ENCODE measurements at regions not wholly inside any gene's neighbourhood (a gene's known extent, or its start where the extent isn't known, plus 50 kb on each side); places are given as distances from the start of the nearest gene placed in this dataset.
A peak's percentile ranks its signal among the peaks of the same experiment; 100 is the strongest.

- DNase-seq = no peak
These were observed 337.3 kb upstream of the GHITM start for GRCh38 chr10:83801983-83802382.

GRCh38 chr10:83806717-83807116, 332.6 kb upstream of the GHITM start:
- no peak for DNase-seq

GRCh38 chr10:83809001-83809400, 330.3 kb upstream of the GHITM start:
- no peak for DNase-seq

- no peak for DNase-seq
These were observed 322.4 kb upstream of the GHITM start for GRCh38 chr10:83816942-83817341.

GRCh38 chr10:83817797-83818196, 321.5 kb upstream of the GHITM start:
- no peak for DNase-seq

- DNase-seq = no peak
These were observed 319.7 kb upstream of the GHITM start for GRCh38 chr10:83819609-83820008.

- no peak for DNase-seq
These were observed 319.3 kb upstream of the GHITM start for GRCh38 chr10:83820033-83820432.

DNA sequence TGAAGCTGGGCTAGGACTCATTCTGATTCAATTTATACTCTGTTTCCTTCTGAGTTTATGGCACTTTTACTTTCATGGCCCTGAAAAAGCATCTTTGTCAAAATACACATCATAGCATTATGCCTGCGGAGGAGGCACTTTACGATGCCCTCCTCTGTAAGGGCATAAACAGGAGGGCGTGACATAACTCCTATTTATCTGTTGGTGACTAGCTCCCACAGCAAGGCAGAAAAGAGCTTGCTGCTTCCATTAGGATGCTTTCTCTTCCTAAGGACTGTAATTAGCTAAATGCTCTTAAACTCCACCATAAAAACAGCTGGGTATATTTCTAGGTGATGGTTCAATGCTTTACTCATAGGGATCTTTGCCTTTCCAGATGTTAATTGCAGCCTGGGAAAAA, 315.2 kb upstream of the GHITM start:
- DNase-seq = no peak

DNA sequence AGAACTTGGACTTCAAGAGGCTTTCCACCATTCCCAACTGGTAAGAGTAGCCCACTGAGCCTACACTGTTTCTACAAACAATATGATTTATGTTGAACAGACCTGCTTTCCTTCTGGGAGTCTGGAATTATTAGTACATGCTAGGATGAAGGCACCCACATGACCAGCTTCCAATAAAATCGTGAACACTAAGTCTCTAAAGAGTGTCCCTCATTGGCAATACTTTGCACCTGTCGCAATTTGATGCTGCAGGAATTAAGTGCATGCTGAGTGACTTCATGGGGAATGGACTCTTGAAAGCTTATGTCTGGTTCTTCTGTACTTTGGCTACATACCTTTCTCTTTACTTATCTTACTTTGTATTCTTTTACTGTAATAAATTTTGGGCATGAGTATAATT, 305.2 kb upstream of the GHITM start:
- DNase-seq = no peak

- no peak for DNase-seq
These were observed 303.2 kb upstream of the GHITM start for GRCh38 chr10:83835945-83836745.

- DNase-seq = no peak
These were observed 290.6 kb upstream of the GHITM start for GRCh38 chr10:83848677-83849076.

DNA sequence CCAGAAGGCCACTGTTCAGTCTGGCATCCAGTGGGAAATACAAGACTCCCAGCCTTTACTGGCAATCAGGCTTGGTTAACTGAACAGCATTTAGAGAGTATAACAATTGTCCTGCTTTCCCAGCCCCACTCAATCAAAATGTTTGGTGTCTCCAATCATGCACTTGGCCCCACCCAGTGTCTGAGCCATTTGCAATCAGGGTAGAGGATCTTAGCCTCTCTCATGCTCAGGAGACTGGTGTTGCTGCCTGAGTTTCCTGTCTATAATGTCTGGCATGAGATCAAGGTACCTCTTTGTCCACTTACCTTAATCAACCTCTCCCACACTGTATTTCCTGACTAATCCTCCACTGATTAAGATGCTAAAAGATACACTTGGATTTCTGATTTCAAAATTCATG, 290.2 kb upstream of the GHITM start:
- no peak for DNase-seq

GRCh38 chr10:83852146-83852545, 287.2 kb upstream of the GHITM start:
- DNase-seq = no peak

GRCh38 chr10:83862723-83863122, 276.6 kb upstream of the GHITM start:
- no peak for DNase-seq

DNA sequence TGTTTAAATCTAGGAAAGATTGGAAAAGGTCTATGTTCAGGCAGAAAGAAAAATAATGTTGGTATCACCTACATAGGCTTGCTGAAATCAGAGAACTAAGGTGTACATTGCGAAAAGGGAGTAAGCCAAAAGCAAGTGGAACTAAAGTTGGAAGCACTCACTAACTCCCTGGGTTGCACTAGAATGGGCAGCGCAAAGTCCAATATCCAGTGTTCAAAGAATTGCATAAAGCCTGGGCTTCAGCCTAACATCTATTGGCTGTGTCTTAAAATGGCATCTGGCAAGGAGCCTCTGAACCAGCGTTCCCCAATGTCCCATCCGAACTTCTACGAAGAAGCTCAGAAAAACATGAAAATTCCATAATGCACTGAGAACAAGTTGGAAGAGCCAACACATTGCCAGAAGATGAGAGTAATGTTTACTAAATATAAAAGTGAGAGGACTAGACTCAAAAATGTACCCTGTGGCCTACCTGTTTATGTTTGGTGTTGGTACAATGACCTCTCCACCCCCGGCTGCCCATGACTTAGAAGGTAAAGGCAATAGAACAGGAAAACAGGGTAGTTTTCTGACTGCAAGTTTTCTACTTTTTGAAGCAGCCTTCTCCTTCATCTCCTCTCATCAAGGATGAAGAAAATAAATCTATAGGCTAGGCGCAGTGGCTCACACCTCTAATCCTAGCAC, 275.9 kb upstream of the GHITM start:
- DNase-seq = no peak

DNA sequence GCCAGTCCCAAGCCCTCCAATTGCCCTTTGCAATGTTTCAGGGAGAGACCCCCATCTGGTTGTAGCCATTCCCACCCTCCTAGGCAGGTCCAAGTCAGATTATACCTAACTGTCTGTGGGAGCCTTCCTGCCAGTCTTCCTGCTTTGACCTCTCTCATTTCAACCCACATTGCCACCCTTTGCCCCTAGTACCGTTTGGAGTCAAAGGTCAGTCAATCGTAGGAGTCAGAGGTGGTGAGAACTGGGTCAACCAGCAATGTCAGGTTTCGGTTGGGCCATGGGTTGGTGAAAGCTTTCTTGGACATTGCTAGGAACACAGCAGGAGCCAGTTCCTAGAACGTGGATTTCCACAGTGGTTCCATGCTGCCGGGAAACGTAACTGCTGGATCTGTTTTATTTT, 269.4 kb upstream of the GHITM start:
- no peak for DNase-seq

DNA sequence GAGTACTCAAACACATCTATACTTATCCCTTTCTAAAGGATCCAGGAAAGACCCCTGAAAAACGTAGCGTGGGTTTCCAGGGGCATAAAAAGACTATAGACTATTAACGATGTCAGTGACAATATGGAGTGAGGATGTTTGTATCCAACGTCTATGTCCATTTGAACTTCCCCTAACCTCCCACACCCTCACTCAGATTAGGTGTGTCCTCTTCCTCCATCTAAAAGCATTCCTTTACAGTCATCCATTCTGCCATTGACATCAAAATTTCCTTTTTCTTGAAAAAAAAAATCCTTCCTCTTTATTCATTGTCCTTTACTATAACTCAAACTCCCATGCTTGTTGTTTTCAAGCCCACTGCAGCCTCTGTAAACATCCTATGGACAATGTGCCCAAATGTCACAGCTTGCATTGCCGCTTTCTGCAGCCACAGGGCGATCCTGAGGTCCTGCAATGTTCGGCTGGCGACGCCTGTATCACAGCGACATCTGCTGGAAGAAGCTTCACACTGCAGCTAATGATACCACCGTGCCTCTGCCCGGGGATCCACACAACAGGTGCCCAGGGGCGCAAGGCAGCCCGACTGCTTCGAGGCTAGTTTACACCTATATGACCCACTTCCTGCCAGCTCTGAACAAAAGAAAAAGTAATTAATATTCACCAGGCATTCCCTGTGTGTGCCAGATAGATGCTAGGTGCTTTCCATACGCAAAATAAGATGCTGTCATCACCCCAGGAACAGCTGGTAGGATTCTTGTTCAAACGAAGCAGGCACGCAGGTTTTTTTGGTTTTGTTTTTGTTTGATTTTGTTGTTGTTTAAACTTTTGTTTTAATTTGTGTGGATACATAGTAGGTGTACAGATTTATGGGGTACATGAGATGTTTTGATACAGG, 267.9 kb upstream of the GHITM start:
- DNase-seq = peak; percentile 1 to 17 (median 6)

DNA sequence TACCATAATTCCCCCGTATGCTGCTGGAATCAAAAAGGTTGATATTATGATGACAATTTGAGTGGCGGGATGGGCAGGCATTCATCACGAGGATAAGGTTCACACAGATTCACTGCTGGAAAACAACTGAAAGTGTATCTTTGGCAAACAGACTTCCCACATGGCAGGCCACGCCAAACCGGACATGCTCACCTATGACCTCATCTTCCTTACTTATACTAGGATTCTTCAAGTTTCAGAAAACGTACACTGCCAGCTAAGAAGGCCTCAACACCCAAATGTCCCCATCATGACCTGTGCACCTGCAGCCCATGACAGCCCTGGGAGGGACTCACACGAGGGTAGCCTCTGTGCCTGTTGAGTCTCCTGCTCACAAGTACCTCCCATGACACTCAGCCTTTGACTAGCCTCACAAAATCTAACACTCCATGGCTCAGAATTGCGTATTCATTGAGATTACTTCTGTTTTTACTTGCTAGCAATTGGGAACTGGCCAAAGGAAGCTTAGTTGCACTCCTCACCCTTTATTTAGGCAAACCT, 259.0 kb upstream of the GHITM start:
- no peak for DNase-seq

DNA sequence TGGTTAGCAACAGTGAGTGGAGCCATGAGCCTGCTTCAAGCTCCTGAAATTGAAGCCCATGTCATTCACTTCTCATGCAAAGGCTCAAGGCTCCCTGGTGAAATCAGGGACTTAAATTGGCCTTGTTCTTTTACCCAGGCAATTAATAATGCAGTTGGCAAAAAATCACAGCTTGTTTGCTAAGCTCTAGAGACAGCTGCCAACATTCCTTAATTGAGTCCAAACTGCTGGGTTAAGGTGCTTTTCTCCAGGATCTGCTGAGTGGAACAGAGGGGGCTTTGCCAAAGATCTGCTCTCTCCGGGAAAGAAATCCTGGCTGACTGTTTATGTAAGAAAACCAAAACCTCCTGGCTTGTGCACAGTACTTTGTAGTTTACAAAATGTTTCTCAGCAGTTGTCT, 257.6 kb upstream of the GHITM start:
- DNase-seq = no peak

GRCh38 chr10:83886871-83887270, 252.4 kb upstream of the GHITM start:
- DNase-seq = no peak

DNA sequence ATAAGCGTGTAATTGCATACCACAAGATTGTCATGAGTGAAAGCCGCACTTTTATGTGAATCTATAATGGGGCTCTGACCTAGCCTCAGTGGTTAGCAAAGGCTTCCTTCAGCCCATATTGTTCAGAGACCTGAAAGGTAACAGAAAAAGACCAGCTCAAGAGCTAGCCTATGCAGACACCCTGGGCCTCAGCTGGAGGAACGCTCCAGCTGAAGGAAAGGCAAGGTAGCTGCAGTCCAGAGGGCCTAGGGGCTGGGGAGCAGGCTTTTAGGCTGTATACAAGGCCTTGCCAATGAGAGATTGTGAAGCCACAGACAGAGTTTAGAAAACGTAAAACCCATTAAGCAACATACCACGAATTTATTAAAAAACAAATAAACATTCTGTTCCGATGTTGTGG, 246.6 kb upstream of the GHITM start:
- no peak for DNase-seq

GRCh38 chr10:83896219-83896618, 243.1 kb upstream of the GHITM start:
- no peak for DNase-seq

DNA sequence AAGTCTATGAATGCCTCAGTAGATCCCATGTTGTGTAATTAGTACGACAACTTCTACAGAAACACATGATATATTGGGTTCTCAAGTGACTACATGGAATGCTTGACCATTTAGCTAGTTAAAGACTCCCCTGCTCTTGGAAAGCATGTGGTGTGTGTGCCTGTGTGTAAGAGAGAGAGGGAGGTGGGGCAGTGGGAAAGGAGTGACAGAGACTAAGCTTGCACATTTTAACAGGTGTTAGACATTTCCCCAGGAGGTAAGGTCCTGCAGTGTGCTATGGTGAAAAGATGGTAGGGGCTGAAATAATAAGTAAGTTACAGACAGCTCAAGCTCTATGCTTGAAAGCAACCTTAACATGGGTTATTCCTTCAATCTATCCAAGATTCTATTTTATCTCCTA, 241.7 kb upstream of the GHITM start:
- no peak for DNase-seq

Data from activated CD4-positive, CD25-positive, alpha-beta regulatory T cell (primary cell).